Cerebellar nuclear complex (tissue), 1 donor: ENCODE measurements at regions not wholly inside any gene's neighbourhood (a gene's known extent, or its start where the extent isn't known, plus 50 kb on each side); places are given as distances from the start of the nearest gene placed in this dataset.
"Not testable (repeated sequence)": the region's sequence is repeated elsewhere in the genome, so short reads cannot be mapped to it uniquely, and the experiment has no call there.

Experiments
- DNase-seq, 2 experiments: peaks; one replicate each; lab custom pipeline; 2025; lab: John Stamatoyannopoulos, UW

DNA sequence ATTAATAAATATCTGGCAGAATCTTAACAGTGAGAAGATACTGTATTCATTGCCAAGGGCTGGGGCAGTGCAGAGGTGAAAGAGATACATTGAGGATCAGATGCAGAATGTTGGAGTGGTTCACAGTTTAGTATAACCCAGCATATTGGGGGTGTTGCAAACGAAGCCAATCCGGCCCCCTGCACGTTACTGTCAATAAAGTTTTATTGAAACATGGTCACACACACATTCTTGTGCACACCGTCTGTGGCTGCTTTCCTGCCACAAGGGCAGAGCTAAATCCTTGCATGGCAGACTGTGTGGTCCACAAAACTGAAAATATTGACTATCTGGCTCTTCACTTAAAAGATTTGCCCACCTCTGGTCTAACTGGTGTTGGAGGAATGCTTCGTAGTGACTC, 119.7 kb downstream of the SHOX start:
- no peak for DNase-seq

DNA sequence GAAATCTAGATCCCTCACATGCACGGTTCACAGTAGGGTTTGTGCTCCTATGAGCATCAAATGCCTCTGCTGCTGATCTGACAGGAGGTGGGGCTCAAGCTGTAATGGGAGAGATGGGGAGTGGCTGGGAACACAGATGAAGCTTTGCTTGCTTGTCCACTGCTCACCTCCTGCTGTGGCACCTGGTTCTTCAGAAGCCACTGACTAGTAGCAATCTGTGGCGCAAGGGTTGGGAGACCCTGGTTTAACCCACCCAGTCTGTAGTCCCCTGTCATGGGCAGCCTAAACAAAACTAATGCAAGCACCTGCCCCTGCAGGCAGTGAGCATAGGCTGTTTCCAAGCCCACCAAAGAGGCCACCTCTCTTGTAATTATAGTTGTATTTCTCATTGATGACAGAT, 116.6 kb downstream of the SHOX start:
- no peak for DNase-seq

DNA sequence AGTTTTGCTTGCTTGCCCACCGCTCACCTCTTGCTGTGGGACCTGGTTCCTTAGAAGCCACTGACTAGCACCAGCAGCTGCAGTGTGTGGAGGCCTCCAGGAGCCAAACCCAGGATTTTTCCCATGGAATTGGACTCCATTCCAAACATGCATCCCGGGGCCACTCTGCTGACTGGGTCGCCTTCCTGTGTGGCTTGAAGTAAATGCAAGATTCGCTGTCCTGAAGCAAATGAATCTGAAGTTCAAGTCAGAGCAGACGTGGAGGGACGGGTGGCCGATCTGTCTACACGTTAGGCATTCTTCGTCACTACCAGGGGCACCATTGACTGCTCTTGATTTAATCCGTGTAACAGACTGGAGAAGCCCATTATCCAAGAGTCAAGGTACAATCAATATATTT, 109.0 kb downstream of the SHOX start:
- DNase-seq: no peak

DNA sequence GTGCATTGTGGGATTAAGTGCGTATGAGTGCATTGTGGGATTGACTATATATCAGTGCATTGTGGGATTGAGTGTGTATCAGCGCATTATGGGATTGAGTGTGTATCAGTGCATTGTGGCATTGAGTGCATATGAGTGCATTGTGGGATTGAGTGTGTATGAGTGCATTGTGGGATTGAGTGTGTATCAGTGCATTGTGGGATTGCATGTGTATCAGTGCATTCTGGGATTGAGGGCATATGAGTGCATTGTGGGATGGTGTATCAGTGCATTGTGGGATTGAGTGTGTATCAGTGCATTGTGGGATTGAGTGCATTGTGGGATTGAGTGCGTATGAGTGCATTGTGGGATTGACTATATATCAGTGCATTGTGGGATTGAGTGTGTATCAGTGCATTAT, 106.4 kb downstream of the SHOX start:
- DNase-seq: not testable (repeated sequence)

DNA sequence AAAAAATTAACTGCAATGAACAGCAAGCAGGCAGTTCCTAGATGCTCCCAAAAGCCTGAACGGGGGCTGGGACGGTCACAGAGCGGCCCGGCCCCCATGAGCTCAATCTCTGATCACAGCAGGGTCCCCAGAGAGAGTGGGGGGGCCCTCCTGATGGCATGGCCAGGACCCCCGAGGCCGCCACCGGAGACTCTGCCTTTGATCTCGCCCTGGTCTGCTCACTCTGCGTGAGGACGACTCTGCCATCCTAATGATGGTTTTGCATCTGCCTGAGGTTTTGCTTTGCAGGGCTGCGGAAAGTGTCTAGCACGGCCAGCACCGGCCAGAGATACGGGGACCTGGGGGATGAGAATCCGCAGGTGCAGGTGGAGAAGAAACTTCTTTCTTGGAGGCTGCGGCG, 103.8 kb downstream of the SHOX start:
- no peak for DNase-seq

DNA sequence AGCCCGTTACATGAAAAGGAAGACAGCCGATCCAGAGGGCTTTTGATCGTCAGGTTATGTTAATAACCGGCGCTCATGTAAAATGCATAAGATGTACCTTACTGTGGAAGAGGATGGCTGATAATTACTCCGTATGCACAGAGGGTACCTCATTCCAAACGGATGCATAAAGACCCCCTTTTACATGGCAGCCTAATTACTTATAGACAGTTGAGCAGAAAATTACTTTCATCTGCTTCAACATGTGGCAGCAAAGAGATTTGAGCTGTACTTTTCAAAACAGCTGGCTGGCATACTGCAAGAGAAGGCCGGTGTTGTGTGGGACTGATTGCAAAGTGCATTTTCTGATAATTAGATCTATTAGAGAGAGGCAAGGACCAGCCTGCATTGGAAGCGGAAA, 103.4 kb downstream of the SHOX start:
- DNase-seq: no peak

DNA sequence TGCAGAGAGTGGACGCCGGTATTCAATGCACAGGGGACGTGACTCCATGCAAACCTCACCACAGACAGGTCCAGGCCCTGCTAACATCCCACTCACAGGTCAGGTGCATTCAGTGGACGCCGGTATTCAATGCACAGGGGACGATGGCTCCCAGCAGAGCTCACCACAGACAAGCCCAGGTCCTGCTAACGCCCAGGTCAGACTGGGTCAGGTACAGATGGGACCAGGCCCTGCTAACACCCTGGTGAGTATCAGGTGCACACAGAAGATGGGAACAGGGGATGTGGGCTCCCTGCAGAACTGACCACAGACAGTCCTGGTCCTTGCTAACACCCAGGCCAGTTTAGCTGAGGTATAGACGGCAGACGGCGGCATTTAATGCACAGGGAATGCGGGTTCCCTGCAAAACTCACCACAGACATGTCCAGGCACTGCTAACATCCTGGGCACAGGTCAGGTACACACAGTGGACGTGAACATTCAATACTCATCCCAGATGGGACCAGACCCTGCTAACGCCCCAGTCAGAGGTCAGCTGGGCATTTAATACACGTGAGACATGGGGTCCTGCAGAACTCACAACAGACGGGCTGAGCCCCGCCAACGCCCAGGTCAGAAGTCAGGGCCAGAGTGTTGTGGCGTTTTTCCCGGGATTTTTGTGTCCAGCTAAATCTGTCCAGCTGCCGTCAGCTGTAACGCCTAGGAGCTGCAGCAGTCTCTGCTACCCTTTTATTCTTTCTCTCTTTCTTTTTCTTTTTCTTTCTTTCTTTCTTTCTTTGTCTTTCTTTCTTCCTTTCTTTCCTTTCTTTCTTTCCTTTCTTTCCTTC, 99.2 kb downstream of the SHOX start:
- DNase-seq: no peak

DNA sequence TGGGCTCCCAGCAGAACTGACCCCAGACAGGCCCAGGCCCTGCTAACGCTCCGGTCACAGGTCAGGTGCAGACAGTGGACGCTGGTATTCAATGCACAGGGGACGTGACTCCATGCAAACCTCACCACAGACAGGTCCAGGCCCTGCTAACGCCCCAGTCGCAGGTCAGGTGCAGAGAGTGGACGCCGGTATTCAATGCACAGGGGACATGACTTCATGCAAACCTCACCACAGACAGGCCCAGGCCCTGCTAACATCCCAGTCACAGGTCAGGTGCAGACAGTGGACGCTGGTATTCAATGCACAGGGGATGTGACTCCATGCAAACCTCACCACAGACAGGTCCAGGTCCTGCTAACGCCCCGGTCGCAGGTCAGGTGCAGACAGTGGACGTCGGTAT, 98.5 kb downstream of the SHOX start:
- not testable (repeated sequence) for DNase-seq

DNA sequence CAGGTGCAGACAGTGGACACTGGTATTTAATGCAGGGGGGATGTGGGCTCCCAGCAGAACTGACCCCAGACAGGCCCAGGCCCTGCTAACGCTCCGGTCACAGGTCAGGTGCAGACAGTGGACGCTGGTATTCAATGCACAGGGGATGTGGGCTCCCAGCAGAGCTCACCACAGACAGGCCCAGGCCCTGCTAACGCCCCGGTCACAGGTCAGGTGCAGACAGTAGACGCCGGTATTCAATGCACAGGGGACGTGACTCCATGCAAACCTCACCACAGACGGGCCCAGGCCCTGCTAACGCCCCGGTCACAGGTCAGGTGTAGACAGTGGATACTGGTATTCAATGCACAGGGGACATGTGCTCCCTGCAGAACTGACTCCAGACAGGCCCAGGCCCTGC, 98.0 kb downstream of the SHOX start:
- DNase-seq: not testable (repeated sequence)

DNA sequence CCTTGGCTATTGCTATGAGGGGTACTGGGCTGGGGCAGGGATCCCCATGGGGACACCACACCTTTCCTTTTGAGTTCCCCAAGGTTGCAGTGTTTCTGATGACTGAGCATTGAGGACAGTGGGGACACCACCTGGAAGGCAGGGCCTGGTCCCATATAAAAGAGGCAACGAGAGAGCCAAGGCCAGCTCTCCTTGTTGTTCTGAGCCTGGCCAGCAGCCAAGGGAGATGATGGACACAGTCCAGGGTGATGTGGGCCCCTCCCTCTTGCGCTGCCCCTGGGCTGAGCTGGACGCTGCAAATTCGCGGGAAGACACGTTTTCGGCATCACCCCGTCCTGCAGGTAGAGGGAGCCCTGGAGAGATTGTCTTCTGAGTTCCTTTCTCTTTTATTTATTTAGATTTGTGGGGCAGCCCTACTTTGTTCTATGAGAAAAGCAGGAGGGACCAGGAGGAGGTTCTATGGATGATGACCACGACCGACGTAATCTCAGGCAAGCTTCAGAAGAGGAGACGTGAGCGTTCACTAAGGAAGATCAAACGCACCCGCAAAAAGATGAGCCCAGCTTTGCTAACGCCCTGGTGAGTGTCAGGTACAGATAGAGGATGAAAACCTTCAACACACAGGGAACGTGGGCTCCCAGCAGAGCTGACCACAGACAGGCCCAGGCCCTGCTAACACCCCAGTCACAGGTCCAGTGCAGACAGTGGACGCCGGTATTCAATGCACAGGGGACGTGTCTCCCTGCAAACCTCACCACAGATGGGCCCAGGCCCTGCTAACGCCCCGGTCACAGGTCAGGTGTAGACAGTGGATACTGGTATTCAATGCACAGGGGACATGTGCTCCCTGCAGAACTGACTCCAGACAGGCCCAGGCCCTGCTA, 97.4 kb downstream of the SHOX start:
- DNase-seq: no peak

DNA sequence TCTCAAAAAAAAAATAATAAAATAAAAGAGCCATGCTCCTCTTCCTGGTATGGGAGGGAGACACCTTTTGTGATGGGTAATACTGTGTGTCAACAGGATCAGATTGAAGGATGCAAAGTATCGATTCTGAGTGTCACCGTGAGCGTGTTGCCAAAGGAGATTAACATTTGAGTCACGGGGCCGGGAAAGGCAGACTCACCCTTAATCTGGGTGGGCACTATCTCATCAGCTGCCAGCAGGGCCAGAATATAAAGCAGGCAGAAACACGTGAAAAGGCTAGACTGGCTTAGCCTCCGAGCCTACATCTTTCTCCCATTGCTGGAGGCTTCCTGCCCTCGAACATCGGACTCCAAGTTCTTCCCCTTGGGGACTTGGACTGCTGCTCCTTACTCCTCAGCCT, 95.4 kb downstream of the SHOX start:
- DNase-seq: no peak

DNA sequence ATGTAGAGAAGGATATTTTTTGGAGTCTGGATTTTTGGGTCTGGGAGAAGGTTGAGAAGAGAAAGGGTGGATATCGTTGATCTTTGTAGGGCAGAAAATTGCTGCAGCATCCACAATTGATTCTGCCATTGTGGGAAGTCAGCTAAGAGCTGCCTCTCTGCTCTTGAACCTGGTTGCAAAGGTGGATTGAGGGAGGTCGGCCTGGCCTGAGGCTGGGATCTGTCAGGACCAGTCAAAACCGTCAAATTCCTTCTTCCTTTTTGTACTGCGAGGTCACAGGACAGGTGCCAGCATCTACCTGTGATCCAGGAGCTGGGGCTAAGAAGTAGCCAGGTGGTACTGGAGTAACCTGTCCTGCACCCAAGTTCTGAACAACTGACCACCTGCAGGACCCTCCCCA, 93.7 kb downstream of the SHOX start:
- no peak for DNase-seq

DNA sequence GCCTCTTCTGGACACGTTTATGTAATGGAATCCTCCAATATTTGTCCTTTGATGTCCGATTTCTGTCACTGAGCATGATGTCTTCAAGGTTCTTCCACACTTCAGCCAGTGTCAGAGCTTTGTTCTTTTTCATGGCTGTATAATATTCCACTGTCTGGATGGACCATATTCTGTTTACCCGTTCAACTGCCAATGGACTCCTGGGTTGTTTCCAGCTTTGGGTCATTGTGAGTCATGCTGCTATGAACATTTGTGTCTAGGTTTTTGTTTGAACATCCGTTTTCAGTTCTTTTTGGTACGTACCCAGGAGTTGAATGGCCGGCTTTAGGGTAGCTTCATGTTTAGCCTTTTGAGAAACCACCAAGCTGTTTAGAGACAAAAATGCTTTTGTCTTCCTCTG, 93.2 kb downstream of the SHOX start:
- no peak for DNase-seq

DNA sequence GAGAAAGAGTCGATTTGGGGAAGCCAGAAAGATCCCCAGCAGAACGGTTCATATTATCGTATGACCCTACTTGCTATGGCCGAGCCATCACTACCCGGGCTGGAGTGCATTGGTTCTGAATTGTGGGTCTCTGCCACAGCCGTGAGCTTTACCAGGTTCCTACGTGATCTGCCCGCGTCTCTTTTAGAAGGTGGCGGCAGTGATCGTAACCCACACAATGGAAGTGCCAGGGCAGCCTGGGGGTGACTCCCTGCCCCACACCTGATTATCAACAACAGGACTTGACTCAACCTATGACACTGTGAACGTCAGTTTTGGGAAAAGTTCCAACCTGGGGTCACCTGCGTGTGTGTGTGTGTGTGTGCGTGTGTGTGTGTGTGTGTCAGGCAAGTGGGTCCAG, 90.8 kb downstream of the SHOX start:
- no peak for DNase-seq

DNA sequence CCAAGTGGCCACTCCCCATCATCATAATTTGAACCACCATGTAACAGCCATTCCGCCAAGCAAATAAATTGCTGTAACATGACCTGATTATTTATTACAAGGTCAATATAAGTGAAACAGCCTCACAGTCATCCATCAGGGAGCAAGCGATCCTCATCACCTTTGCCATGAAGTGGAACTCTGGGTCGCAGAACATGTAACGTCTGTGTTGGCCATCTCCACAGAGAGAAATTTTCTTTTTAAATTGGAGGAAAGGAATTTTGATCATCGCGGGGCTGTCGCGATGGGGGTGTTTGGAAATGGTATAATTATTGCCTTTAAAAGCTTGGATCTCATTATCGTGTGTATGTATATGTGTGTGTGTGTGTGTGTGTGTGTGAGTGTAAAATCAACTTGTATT, 90.2 kb downstream of the SHOX start:
- no peak for DNase-seq

DNA sequence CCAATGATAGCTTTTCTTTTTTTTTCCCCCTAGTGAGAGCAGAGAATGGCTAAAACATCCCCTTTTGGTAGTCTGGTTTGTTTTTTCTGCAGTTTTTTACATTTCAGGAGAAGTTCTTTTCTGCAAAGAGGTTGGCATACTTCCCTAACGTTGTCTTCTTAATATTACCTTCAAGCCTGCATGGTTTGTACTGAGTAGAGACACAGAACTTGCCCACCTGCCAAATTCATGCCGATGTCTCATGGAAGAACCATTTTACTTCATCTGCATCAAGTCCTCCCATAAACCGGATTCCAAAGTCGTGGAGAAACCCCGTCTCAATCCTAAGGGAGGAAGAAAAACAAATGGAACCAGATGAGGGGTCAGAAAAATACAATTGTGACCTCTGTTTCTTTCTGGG, 89.7 kb downstream of the SHOX start:
- DNase-seq: no peak

DNA sequence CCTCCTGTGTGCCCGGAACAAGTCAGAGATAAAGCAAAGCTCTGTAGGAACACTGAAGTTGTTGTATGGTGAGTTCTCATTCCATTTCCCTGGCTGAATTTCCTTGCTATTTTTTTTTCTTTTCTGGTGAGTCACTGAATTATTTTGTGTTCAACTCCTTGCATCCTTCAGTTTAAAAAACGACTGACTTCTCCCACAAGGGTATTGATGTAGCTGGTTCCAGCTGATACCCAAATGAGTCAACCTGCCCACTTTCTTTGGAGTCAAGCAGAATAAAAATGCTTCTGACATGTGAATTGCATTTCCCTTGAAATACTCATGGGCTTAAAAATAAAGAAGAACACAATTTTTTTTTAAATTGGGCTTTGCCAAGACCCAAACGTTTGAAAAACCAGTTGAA, 85.5 kb downstream of the SHOX start:
- DNase-seq: no peak

DNA sequence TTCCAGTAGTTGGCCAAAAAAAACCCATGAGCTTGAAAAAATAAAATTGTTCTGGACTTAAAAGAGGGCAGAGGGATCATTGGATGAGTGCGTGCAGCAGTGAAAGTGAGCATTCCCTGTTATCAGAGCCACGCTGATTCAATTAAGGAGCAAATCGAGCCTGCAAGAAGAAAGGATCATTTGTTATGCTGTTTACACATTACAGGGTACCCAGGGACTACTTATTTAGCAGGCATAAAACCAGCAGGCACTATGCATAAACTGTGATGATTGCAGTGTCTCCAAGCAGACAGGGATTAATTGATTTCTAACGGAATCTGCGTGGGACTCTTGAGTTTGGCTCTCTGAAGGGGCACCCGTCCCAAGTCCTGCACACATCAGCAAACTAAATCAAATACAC, 83.5 kb downstream of the SHOX start:
- no peak for DNase-seq
